Ishikawa (cell line): ENCODE measurements at regions not wholly inside any gene's neighbourhood (a gene's known extent, or its start where the extent isn't known, plus 50 kb on each side); places are given as distances from the start of the nearest gene placed in this dataset.

Experiments used
- CEBPB ChIP-seq: IDR thresholded peaks from 2 replicates; pipeline ENCODE4 v1.6.1; 2012
- CREB1 ChIP-seq: IDR thresholded peaks from 2 replicates; pipeline ENCODE4 v1.6.1; 2012; ENCODE audit warnings: low read depth
- EGR1 ChIP-seq: IDR thresholded peaks from 2 replicates; pipeline ENCODE4 v1.6.1; 2012
- EP300 ChIP-seq: IDR thresholded peaks from 2 replicates; pipeline ENCODE4 v1.6.1; 2012; ENCODE audit warnings: borderline replicate concordance
- FOXM1 ChIP-seq: IDR thresholded peaks from 2 replicates; pipeline ENCODE4 v1.6.1; 2012; ENCODE audit warnings: low read depth, borderline replicate concordance
- MAX ChIP-seq: IDR thresholded peaks from 2 replicates; pipeline ENCODE4 v1.6.1; 2012
- NFIC ChIP-seq: IDR thresholded peaks from 2 replicates; pipeline ENCODE4 v1.6.1; 2012
- RAD21 ChIP-seq: IDR thresholded peaks from 2 replicates; pipeline ENCODE4 v1.6.1; 2012; ENCODE audit warnings: low read depth
- REST ChIP-seq: IDR thresholded peaks from 2 replicates; pipeline ENCODE4 v1.6.1; 2012; ENCODE audit warnings: low read depth, mild to moderate bottlenecking
- TAF1 ChIP-seq: IDR thresholded peaks from 2 replicates; pipeline ENCODE4 v1.6.1; 2012; ENCODE audit warnings: low read depth, mild to moderate bottlenecking
- TCF12 ChIP-seq: IDR thresholded peaks from 2 replicates; pipeline ENCODE4 v1.6.1; 2012; ENCODE audit warnings: low read depth
- TEAD4 ChIP-seq: IDR thresholded peaks from 2 replicates; pipeline ENCODE4 v1.6.1; 2012
- USF1 ChIP-seq: IDR thresholded peaks from 2 replicates; pipeline ENCODE4 v1.6.1; 2012
- YY1 ChIP-seq: IDR thresholded peaks from 2 replicates; pipeline ENCODE4 v1.6.1; 2012; ENCODE audit warnings: low read depth
- ZBTB7A ChIP-seq: IDR thresholded peaks from 2 replicates; pipeline ENCODE4 v1.6.1; 2012; ENCODE audit warnings: low read depth

GRCh38 chr2:220756653-220757052 lies 815.5 kb downstream of the EPHA4 start:
- TF ChIP-seq EP300 = no peak
- no peak for TF ChIP-seq YY1
- TF ChIP-seq NFIC = no peak
- no peak for TF ChIP-seq MAX
- no peak for TF ChIP-seq TEAD4
- no peak for TF ChIP-seq EGR1

GRCh38 chr2:220764171-220764570 lies 807.9 kb downstream of the EPHA4 start:
- no peak for TF ChIP-seq NFIC
- no peak for TF ChIP-seq REST
- no peak for TF ChIP-seq CEBPB
- no peak for TF ChIP-seq EGR1

GRCh38 chr2:220767591-220768255 lies 804.4 kb downstream of the EPHA4 start:
- TF ChIP-seq TEAD4 (no peak), TAF1 (no peak), EP300 (no peak), YY1 (no peak), TCF12 (no peak), FOXM1 (no peak), NFIC (no peak), EGR1 (no peak), RAD21 (no peak), USF1 (no peak)

GRCh38 chr2:220775856-220776488 lies 796.1 kb downstream of the EPHA4 start:
- TF ChIP-seq REST = no peak
- no peak for TF ChIP-seq MAX
- TF ChIP-seq TCF12 = no peak
- no peak for TF ChIP-seq CREB1
- no peak for TF ChIP-seq TEAD4
- no peak for TF ChIP-seq ZBTB7A
- TF ChIP-seq TAF1 = no peak
- TF ChIP-seq EP300 = no peak
- no peak for TF ChIP-seq CEBPB
- TF ChIP-seq FOXM1 = no peak
- no peak for TF ChIP-seq EGR1
- TF ChIP-seq YY1 = no peak
- no peak for TF ChIP-seq NFIC

- TF ChIP-seq FOXM1 = no peak
- no peak for TF ChIP-seq EGR1
- TF ChIP-seq MAX = no peak
Measured at GRCh38 chr2:220779511-220779910, 792.6 kb downstream of the EPHA4 start.

GRCh38 chr2:220779931-220780330 lies 792.2 kb downstream of the EPHA4 start:
- TF ChIP-seq TAF1 = no peak
- peak; percentile 27; the same call in 1 of the 2 replicates for TF ChIP-seq TEAD4
- TF ChIP-seq RAD21 = no peak
- no peak for TF ChIP-seq FOXM1
- no peak for TF ChIP-seq NFIC
- no peak for TF ChIP-seq CREB1
- no peak for TF ChIP-seq EGR1
